SU-DHL-6 (cell line): ENCODE measurements at regions not wholly inside any gene's neighbourhood (a gene's known extent, or its start where the extent isn't known, plus 50 kb on each side); places are given as distances from the start of the nearest gene placed in this dataset.

ENCODE experiments used
- CTCF ChIP-seq: fragments of 200-600 bp; sonication (generic); IDR thresholded peaks from one replicate; pipeline ENCODE4 v1.5.1; 2017; ENCODE audit warnings: antibody characterized with exemption, mild to moderate bottlenecking, low read length, moderate library complexity; ENCODE audit not compliant: insufficient read depth, poor library complexity, severe bottlenecking
- EZH2phosphoT487 ChIP-seq: fragments of 200-600 bp; sonication (generic), shearing (Covaris generic); conservative IDR thresholded peaks from 2 replicates; pipeline ENCODE4 v1.6.1; 2018; ENCODE audit warnings: mild to moderate bottlenecking, antibody characterized with exemption, low read length, moderate library complexity, mixed read lengths

GRCh38 chr5:56737951-56738606, 77.3 kb upstream of the MAP3K1 start:
- TF ChIP-seq CTCF (no peak), EZH2phosphoT487 (no peak)
